HepG2 (cell line): ENCODE measurements at regions not wholly inside any gene's neighbourhood (a gene's known extent, or its start where the extent isn't known, plus 50 kb on each side); places are given as distances from the start of the nearest gene placed in this dataset.

ENCODE experiments used
- ATAC-seq: fragments of 200-7000 bp; cut with Tn5 transposase; 3 replicates; pipeline ENCODE4 v1.9.1; 2020; ENCODE audit warnings: mild to moderate bottlenecking, moderate library complexity
- BruUV-seq: library from RNA; stranded (reverse); fragments of 400-500 nt; replicated peaks from 2 replicates; lab custom pipeline; 2021; lab: Mats Ljungman, UMichigan
- CTCF ChIA-PET: fragments of 300-600 bp; formaldehyde crosslinking; extraction: SDS; loops from one replicate; lab custom pipeline; 2021; ENCODE audit warnings: low total read pairs, inconsistent platforms, low intra/inter-chr PET ratio; lab: Yijun Ruan, JAX
- POLR2A ChIA-PET: fragments of 350-600 bp; sonication (Branson Sonifier 250); formaldehyde crosslinking; loops from one replicate; lab custom pipeline; 2020; ENCODE audit warnings: antibody characterized with exemption, inconsistent platforms; lab: Yijun Ruan, JAX
- DNase-seq: peaks from one replicate; pipeline ENCODE4 v3.0.0-alpha.2; 2015; ENCODE audit warnings: low spot score
- FAIRE-seq: peaks from 3 replicates; lab custom pipeline; 2011; peaks lifted over from hg19 to GRCh38; lab: Jason Lieb, UNC
- H2AFZ ChIP-seq: one replicate; pipeline ENCODE4 v1.6.1; 2011; ENCODE audit warnings: low read length, inconsistent platforms
- H3K27ac ChIP-seq: fragments of 300-600 bp; 3 replicates; pipeline ENCODE4 v1.8.0; 2011; ENCODE audit warnings: mixed run types, mild to moderate bottlenecking, mixed read lengths, low read length, inconsistent platforms; ENCODE audit not compliant: insufficient read depth; ENCODE audit errors: extremely low read length
- H3K27me3 ChIP-seq, 2 experiments: fragments of 200-600 bp in 1 of 2; 2 replicates in 1 of 2; 3 replicates in 1 of 2; pipeline versions ENCODE4 v1.6.0 to v1.8.0; 2011; ENCODE audit warnings: low read length in 2 of 2, mild to moderate bottlenecking in 2 of 2, moderate library complexity in 2 of 2, inconsistent platforms in 1 of 2; ENCODE audit not compliant: insufficient read depth in 2 of 2, control insufficient read depth in 1 of 2
- H3K36me3 ChIP-seq, 2 experiments: fragments of 200-600 bp in 1 of 2; replicated peaks in 1 of 2; 2 replicates in 1 of 2; 3 replicates in 1 of 2; pipeline versions ENCODE4 v1.5.1 to v1.8.0; 2011; ENCODE audit warnings: low read length in 2 of 2, inconsistent platforms in 1 of 2; ENCODE audit not compliant: insufficient read depth in 2 of 2, control insufficient read depth in 1 of 2
- H3K4me1 ChIP-seq: 2 replicates; pipeline ENCODE4 v1.5.1; 2012; ENCODE audit warnings: low read length, inconsistent platforms; ENCODE audit not compliant: insufficient read depth
- H3K4me2 ChIP-seq: 2 replicates; pipeline ENCODE4 v1.6.0; 2011; ENCODE audit warnings: low read depth, low read length, inconsistent platforms
- H3K4me3 ChIP-seq, 3 experiments: fragments of 200-600 bp in 1 of 3; sonication (generic), shearing (Covaris generic) in 1 of 3; replicated peaks in 1 of 3; 2 replicates each; pipeline ENCODE4 v1.5.1; 2011 to 2016; ENCODE audit warnings: low read length in 3 of 3, inconsistent platforms in 2 of 3, low read depth in 2 of 3, mild to moderate bottlenecking in 2 of 3, control low read depth in 1 of 3, mixed read lengths in 1 of 3; ENCODE audit not compliant: insufficient read depth in 1 of 3
- H3K79me2 ChIP-seq: one replicate; pipeline ENCODE4 v1.6.1; 2011; ENCODE audit warnings: low read length, inconsistent platforms; ENCODE audit not compliant: insufficient read depth
- H3K9ac ChIP-seq: 2 replicates; pipeline ENCODE4 v1.6.0; 2011; ENCODE audit warnings: mild to moderate bottlenecking, low read depth, low read length, inconsistent platforms; ENCODE audit not compliant: insufficient read depth
- H3K9me3 ChIP-seq: 2 replicates; pipeline ENCODE4 v1.5.1; 2012; ENCODE audit warnings: mild to moderate bottlenecking, low read length
- H4K20me1 ChIP-seq: 2 replicates; pipeline ENCODE4 v1.6.0; 2011; ENCODE audit warnings: inconsistent platforms, mild to moderate bottlenecking, low read length, moderate library complexity; ENCODE audit not compliant: insufficient read depth
- AHR ChIP-seq: IDR thresholded peaks from 2 replicates; pipeline ENCODE4 v1.6.1; 2018; ENCODE audit warnings: missing genetic modification reagents, missing compliant biosample characterization
- BATF2 ChIP-seq: sonication (generic); formaldehyde crosslinking; IDR thresholded peaks from 2 replicates; pipeline ENCODE4 v1.8.0; 2022; ENCODE audit warnings: mild to moderate bottlenecking, missing genetic modification reagents, moderate library complexity
- CBX5 ChIP-seq: sonication (generic); formaldehyde crosslinking; IDR thresholded peaks from 2 replicates; pipeline ENCODE4 v1.4.0; 2020; ENCODE audit warnings: missing genetic modification reagents, borderline replicate concordance
- CENPT ChIP-seq: sonication (generic); formaldehyde crosslinking; IDR thresholded peaks from 2 replicates; pipeline ENCODE4 v1.8.0; 2022; ENCODE audit warnings: low read depth, mild to moderate bottlenecking, moderate library complexity, missing genetic modification reagents
- CERS6 ChIP-seq: sonication (generic); formaldehyde crosslinking; IDR thresholded peaks from 2 replicates; pipeline ENCODE4 v1.5.0; 2020; ENCODE audit warnings: missing genetic modification reagents
- CREB1 ChIP-seq, 2 experiments: fragments of 450-650 bp in 1 of 2; IDR thresholded peaks; 2 replicates each; pipeline ENCODE4 v1.6.1; 2016 to 2017; ENCODE audit warnings: control low read depth in 1 of 2, mild to moderate bottlenecking in 1 of 2, missing compliant biosample characterization in 1 of 2, missing genetic modification characterization in 1 of 2
- EEA1 ChIP-seq: sonication (generic); formaldehyde crosslinking; IDR thresholded peaks from 2 replicates; pipeline ENCODE4 v1.5.1; 2020; ENCODE audit warnings: mild to moderate bottlenecking, missing genetic modification reagents, borderline replicate concordance
- FOXK2 ChIP-seq: fragments of 450-650 bp; IDR thresholded peaks from 2 replicates; pipeline ENCODE4 v1.6.1; 2016
- HES4 ChIP-seq: sonication (generic); formaldehyde crosslinking; IDR thresholded peaks from 2 replicates; pipeline ENCODE4 v1.9.0; 2021; ENCODE audit warnings: mild to moderate bottlenecking, missing genetic modification reagents, borderline replicate concordance
- HIVEP1 ChIP-seq: sonication (generic); formaldehyde crosslinking; IDR thresholded peaks from 2 replicates; pipeline ENCODE4 v1.4.0; 2020; ENCODE audit warnings: mild to moderate bottlenecking, missing genetic modification reagents
- HOXA5 ChIP-seq: sonication (generic); formaldehyde crosslinking; IDR thresholded peaks from 2 replicates; pipeline ENCODE4 v1.4.0; 2020; ENCODE audit warnings: missing genetic modification reagents
- KLF12 ChIP-seq: sonication (generic); formaldehyde crosslinking; IDR thresholded peaks from 2 replicates; pipeline ENCODE4 v1.4.0; 2020; ENCODE audit warnings: missing genetic modification reagents, borderline replicate concordance
- MZF1 ChIP-seq: sonication (generic); formaldehyde crosslinking; IDR thresholded peaks from 2 replicates; pipeline ENCODE4 v1.8.1; 2023; ENCODE audit warnings: mild to moderate bottlenecking, missing genetic modification reagents, borderline replicate concordance
- ONECUT2 ChIP-seq: sonication (generic); formaldehyde crosslinking; IDR thresholded peaks from 2 replicates; pipeline ENCODE4 v1.4.0; 2020; ENCODE audit warnings: missing genetic modification reagents
- PBX3 ChIP-seq: sonication (generic); formaldehyde crosslinking; IDR thresholded peaks from 2 replicates; pipeline ENCODE4 v1.8.1; 2023; ENCODE audit warnings: missing genetic modification reagents, inconsistent platforms, borderline replicate concordance
- POGZ ChIP-seq: sonication (generic); formaldehyde crosslinking; IDR thresholded peaks from 2 replicates; pipeline ENCODE4 v1.4.0; 2020; ENCODE audit warnings: mild to moderate bottlenecking, missing genetic modification reagents
- RAD51 ChIP-seq: fragments of 450-650 bp; IDR thresholded peaks from 2 replicates; pipeline ENCODE4 v1.6.1; 2016; ENCODE audit warnings: borderline replicate concordance
- SIN3B ChIP-seq: fragments of 150-350 bp; IDR thresholded peaks from 2 replicates; pipeline ENCODE4 v1.6.1; 2014; ENCODE audit warnings: low read length
- SYNCRIP ChIP-seq: fragments of 200-400 bp; formaldehyde crosslinking; IDR thresholded peaks from 2 replicates; pipeline ENCODE4 v1.6.1; 2018; ENCODE audit warnings: mild to moderate bottlenecking, low read depth, low read length; ENCODE audit not compliant: insufficient read depth
- TFE3 ChIP-seq: IDR thresholded peaks from 2 replicates; pipeline ENCODE4 v1.6.1; 2016
- ZBTB21 ChIP-seq: sonication (generic); formaldehyde crosslinking; IDR thresholded peaks from 2 replicates; pipeline ENCODE4 v1.4.0; 2020; ENCODE audit warnings: missing genetic modification reagents
- ZC3H4 ChIP-seq: sonication (generic); formaldehyde crosslinking; IDR thresholded peaks from 2 replicates; pipeline ENCODE4 v1.4.0; 2020; ENCODE audit warnings: missing genetic modification reagents, borderline replicate concordance
- ZNF263 ChIP-seq: sonication (generic); formaldehyde crosslinking; IDR thresholded peaks from 2 replicates; pipeline ENCODE4 v1.4.0; 2020; ENCODE audit warnings: missing genetic modification reagents
- ZNF343 ChIP-seq: sonication (generic); formaldehyde crosslinking; IDR thresholded peaks from 2 replicates; pipeline ENCODE4 v1.4.0; 2020; ENCODE audit warnings: mild to moderate bottlenecking, missing genetic modification reagents
- ZNF792 ChIP-seq: IDR thresholded peaks from 2 replicates; pipeline ENCODE4 v1.6.1; 2016
- WGBS: methylation state at CpG from one replicate; pipeline ENCODE4 v1.1.6; 2017; ENCODE audit warnings: low lambda C conversion rate; 5-methylcytosine and 5-hydroxymethylcytosine counted together
- in situ Hi-C: cut with HindIII; loops from 2 replicates; pipeline ENCODE4 v1.10.0; 2017; ENCODE audit warnings: low pct_unique_long_range_greater_than_20kb; ENCODE audit not compliant: extremely low pct_ligation_motif_present
- intact Hi-C: fragments of 100-400 bp; cut with micrococcal nuclease; formaldehyde crosslinking; loops from one replicate; pipeline ENCODE4 v1.10.0; 2022; ENCODE audit not compliant: unreplicated experiment

- H3K36me3 ChIP-seq = no peaks in the 10 kb centered on the region
- no peak overlapping the region for H3K27ac ChIP-seq
- H3K9ac ChIP-seq = no peak overlapping the region
- intact Hi-C loops (no loop called here), in situ Hi-C loops (no loop called here)
- H4K20me1 ChIP-seq = no peaks in the 10 kb centered on the region
- no peaks in the 10 kb centered on the region for H3K9me3 ChIP-seq
- H3K4me1 ChIP-seq = peaks cover 54% of the 10 kb centered on the region
- FAIRE-seq (no peak), DNase-seq (no peak), ATAC-seq (no peak)
- no peak overlapping the region for H2AFZ ChIP-seq
- ChIA-PET POLR2A (no interaction called here), CTCF (no interaction called here)
- no TSS peak for BruUV-seq
- H3K79me2 ChIP-seq = no peaks in the 10 kb centered on the region
- H3K4me3 ChIP-seq = no peak overlapping the region
- 68% methylated on average over 7 of the region's 7 CpGs for WGBS
- H3K4me2 ChIP-seq = no peak overlapping the region
- no peaks in the 10 kb centered on the region for H3K27me3 ChIP-seq
- TF ChIP-seq PBX3 (CRISPR knock-in tag) = no peak
- TF ChIP-seq AHR = no peak
- TF ChIP-seq ZNF263 (CRISPR knock-in tag) = peak; percentile 28; the same call in 1 of the 2 replicates
- no peak for TF ChIP-seq CERS6 (CRISPR knock-in tag)
- no peak for TF ChIP-seq BATF2 (CRISPR knock-in tag)
- TF ChIP-seq ZNF343 (CRISPR knock-in tag) = no peak
- no peak for TF ChIP-seq ZNF792 (CRISPR knock-in tag)
- TF ChIP-seq SIN3B = no peak
- no peak for TF ChIP-seq ZC3H4
- TF ChIP-seq MZF1 (CRISPR knock-in tag) = no peak
- TF ChIP-seq HES4 (CRISPR knock-in tag) = no peak
- no peak for TF ChIP-seq FOXK2
- no peak for TF ChIP-seq ONECUT2 (CRISPR knock-in tag)
- TF ChIP-seq KLF12 (CRISPR knock-in tag) = no peak
- TF ChIP-seq SYNCRIP = no peak
- 0 out of 2 replicates have a peak, but pooled peaks have one; percentile 28 for TF ChIP-seq HIVEP1 (CRISPR knock-in tag)
- no peak for TF ChIP-seq CREB1 (IDR thresholded peaks at IDR 0.05)
- TF ChIP-seq CREB1 (CRISPR knock-in tag; IDR thresholded peaks at IDR 0.05) = no peak
- TF ChIP-seq HOXA5 (CRISPR knock-in tag) = no peak
- no peak for TF ChIP-seq ZBTB21 (CRISPR knock-in tag)
- no peak for TF ChIP-seq CENPT
- no peak for TF ChIP-seq POGZ (CRISPR knock-in tag)
- TF ChIP-seq RAD51 = no peak
- no peak for TF ChIP-seq TFE3 (CRISPR knock-in tag)
- no peak for TF ChIP-seq EEA1
- no peak for TF ChIP-seq CBX5 (CRISPR knock-in tag)
These were observed 259.3 kb downstream of the PARN start for GRCh38 chr16:14370736-14371234.
